Hepatocyte (in vitro differentiated cells): ENCODE measurements at regions not wholly inside any gene's neighbourhood (a gene's known extent, or its start where the extent isn't known, plus 50 kb on each side); places are given as distances from the start of the nearest gene placed in this dataset.

Source experiments
- DNase-seq: peaks from one replicate; pipeline ENCODE4 v3.0.0-alpha.2; 2016; ENCODE audit warnings: low spot score
- H2AFZ ChIP-seq: fragments of 200-600 bp; sonication (generic); 2 replicates; pipeline ENCODE4 v1.6.0; 2016; ENCODE audit warnings: antibody characterized with exemption, mild to moderate bottlenecking
- H3K27ac ChIP-seq: fragments of 200-600 bp; sonication (generic); 2 replicates; pipeline ENCODE4 v1.5.1; 2016; ENCODE audit warnings: mild to moderate bottlenecking
- H3K27me3 ChIP-seq: fragments of 200-600 bp; sonication (generic); 2 replicates; pipeline ENCODE4 v1.6.1; 2016
- H3K36me3 ChIP-seq: fragments of 200-600 bp; sonication (generic); replicated peaks from 2 replicates; pipeline ENCODE4 v1.5.1; 2016; ENCODE audit warnings: low read depth; ENCODE audit not compliant: insufficient read depth
- H3K4me1 ChIP-seq: fragments of 200-600 bp; sonication (generic); 2 replicates; pipeline ENCODE4 v1.5.1; 2016; ENCODE audit warnings: mild to moderate bottlenecking, moderate library complexity; ENCODE audit not compliant: insufficient read depth
- H3K4me2 ChIP-seq: fragments of 200-600 bp; sonication (generic); 2 replicates; pipeline ENCODE4 v1.6.0; 2016
- H3K4me3 ChIP-seq: fragments of 200-600 bp; sonication (generic); 2 replicates; pipeline ENCODE4 v1.5.1; 2016; ENCODE audit warnings: mild to moderate bottlenecking
- H3K79me2 ChIP-seq: fragments of 200-600 bp; sonication (generic); 2 replicates; pipeline ENCODE4 v1.6.0; 2017; ENCODE audit warnings: mild to moderate bottlenecking
- H3K9me2 ChIP-seq: fragments of 200-600 bp; sonication (generic); replicated peaks from 2 replicates; pipeline ENCODE4 v1.6.0; 2017; ENCODE audit warnings: mild to moderate bottlenecking; ENCODE audit not compliant: insufficient read depth
- H3K9me3 ChIP-seq: fragments of 200-600 bp; sonication (generic); 2 replicates; pipeline ENCODE4 v1.5.1; 2016; ENCODE audit warnings: low read depth, mild to moderate bottlenecking
- H4K20me1 ChIP-seq: fragments of 200-600 bp; sonication (generic); 2 replicates; pipeline ENCODE4 v1.6.0; 2016; ENCODE audit warnings: mild to moderate bottlenecking; ENCODE audit not compliant: insufficient read depth, poor library complexity, severe bottlenecking
- EZH2 ChIP-seq: fragments of 200-600 bp; sonication (generic); IDR thresholded peaks from 2 replicates; pipeline ENCODE4 v1.6.1; 2016; ENCODE audit warnings: antibody characterized with exemption, mild to moderate bottlenecking, borderline replicate concordance
- EZH2phosphoT487 ChIP-seq: fragments of 200-600 bp; sonication (generic); IDR thresholded peaks from one replicate; pipeline ENCODE4 v1.6.1; 2018; ENCODE audit warnings: antibody characterized with exemption, mild to moderate bottlenecking, low read depth, moderate library complexity; ENCODE audit not compliant: unreplicated experiment, severe bottlenecking
- WGBS: methylation state at CpG from one replicate; pipeline ENCODE4 v1.1.6; 2016; ENCODE audit warnings: low lambda C conversion rate; ENCODE audit errors: missing lambda C conversion rate; 5-methylcytosine and 5-hydroxymethylcytosine counted together
- TF ChIP-seq, protein P1 (sequence below): fragments of 200-600 bp; sonication (generic); IDR thresholded peaks from 2 replicates; pipeline ENCODE4 v1.5.1; 2016; ENCODE audit warnings: antibody characterized with exemption, mild to moderate bottlenecking; ENCODE audit not compliant: poor library complexity

DNA sequence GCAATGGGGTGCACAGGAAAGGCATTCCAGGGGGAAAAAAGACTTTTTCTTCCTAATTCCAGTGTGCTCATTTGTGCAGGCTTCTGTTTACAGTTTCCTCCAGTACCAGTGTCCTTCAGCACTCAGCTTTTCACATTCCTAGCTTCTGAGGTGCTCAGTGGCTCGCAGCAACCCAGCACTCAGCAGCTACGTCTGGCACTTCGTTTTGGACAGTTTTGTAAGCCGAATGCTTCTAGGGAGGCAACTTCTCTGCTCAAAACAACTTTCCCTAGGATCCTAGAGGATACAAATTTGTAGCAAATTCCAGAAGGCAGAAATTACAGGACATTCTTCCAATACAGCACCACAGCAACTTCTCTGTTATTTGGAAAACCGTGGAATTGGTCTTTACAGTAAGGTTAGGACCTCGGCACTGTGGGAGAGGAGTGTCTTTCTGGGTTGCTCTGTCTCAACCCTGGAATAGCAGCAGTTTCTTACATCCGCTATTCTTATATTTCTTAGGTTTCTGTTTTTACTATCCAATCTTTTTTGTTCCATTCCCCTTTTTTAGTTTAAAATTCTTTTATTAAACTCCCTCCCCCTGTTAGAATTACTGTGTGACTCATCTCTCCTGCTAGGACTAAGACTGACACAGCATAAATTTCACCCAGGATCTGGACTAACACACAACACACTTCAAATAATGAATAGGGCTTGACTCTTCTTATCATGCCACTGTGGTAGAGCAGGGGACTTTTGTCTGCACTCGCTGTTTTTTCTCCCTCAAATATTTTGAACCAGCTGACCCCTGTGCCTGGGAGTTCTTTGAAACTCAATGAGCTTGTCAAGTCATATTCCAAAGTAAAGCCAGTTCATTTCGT lies 1314.7 kb downstream of the FSTL5 start:
- DNase-seq, result peak; percentile 23
- 38% methylated on average over 9 of the region's 9 CpGs for WGBS

DNA sequence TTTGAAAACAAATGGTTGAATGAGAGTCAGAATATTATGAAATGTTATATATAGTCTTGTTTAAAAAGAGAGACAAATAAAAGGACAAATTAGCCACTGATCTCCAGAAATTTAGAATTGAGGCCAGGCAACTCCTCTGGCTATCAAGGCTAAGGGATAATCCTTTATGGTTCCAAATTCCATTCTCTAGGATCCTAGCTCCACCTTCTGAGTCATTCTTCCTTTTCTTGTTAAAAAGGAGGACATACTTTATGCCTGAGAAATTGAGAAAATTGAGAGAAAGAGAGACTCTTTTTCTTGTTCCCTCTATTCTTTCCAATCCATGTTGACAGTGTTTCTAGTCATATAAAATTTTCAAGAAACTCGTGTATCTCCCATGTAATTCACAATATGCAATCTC lies 1299.5 kb downstream of the FSTL5 start:
- Histone ChIP-seq H3K4me1 (no peaks in the 10 kb centered on the region), H3K4me3 (no peak overlapping the region), H3K27ac (no peak overlapping the region), H2AFZ (no peak overlapping the region), H4K20me1 (no peaks in the 10 kb centered on the region), H3K9me3 (no peaks in the 10 kb centered on the region), H3K79me2 (no peaks in the 10 kb centered on the region), H3K36me3 (no peaks in the 10 kb centered on the region), H3K4me2 (no peak overlapping the region), H3K27me3 (no peaks in the 10 kb centered on the region), H3K9me2 (no peaks in the 10 kb centered on the region)
- TF ChIP-seq EZH2, result no peak
- TF ChIP-seq, protein P1, sequence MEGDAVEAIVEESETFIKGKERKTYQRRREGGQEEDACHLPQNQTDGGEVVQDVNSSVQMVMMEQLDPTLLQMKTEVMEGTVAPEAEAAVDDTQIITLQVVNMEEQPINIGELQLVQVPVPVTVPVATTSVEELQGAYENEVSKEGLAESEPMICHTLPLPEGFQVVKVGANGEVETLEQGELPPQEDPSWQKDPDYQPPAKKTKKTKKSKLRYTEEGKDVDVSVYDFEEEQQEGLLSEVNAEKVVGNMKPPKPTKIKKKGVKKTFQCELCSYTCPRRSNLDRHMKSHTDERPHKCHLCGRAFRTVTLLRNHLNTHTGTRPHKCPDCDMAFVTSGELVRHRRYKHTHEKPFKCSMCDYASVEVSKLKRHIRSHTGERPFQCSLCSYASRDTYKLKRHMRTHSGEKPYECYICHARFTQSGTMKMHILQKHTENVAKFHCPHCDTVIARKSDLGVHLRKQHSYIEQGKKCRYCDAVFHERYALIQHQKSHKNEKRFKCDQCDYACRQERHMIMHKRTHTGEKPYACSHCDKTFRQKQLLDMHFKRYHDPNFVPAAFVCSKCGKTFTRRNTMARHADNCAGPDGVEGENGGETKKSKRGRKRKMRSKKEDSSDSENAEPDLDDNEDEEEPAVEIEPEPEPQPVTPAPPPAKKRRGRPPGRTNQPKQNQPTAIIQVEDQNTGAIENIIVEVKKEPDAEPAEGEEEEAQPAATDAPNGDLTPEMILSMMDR, result no peak
- WGBS, result 85% methylated on average over 1 of the region's 1 CpG
- no peak for DNase-seq

More for the DNA sequence above, 1314.7 kb downstream of the FSTL5 start:
- no peaks in the 10 kb centered on the region for H4K20me1 ChIP-seq
- no peak overlapping the region for H3K4me3 ChIP-seq
- H3K4me1 ChIP-seq, result peaks cover 5% of the 10 kb centered on the region
- peak overlapping the region; percentile 68 for H3K4me2 ChIP-seq
- no peaks in the 10 kb centered on the region for H3K79me2 ChIP-seq
- H2AFZ ChIP-seq, result peak overlapping the region; percentile 42
- no peaks in the 10 kb centered on the region for H3K9me2 ChIP-seq
- H3K36me3 ChIP-seq, result no peaks in the 10 kb centered on the region
- H3K9me3 ChIP-seq, result no peaks in the 10 kb centered on the region
- no peak for TF ChIP-seq EZH2phosphoT487
- TF ChIP-seq, protein P1, result no peak
- TF ChIP-seq EZH2, result no peak
- H3K27me3 ChIP-seq, result no peaks in the 10 kb centered on the region
- H3K27ac ChIP-seq, result peak overlapping the region; percentile 40

DNA sequence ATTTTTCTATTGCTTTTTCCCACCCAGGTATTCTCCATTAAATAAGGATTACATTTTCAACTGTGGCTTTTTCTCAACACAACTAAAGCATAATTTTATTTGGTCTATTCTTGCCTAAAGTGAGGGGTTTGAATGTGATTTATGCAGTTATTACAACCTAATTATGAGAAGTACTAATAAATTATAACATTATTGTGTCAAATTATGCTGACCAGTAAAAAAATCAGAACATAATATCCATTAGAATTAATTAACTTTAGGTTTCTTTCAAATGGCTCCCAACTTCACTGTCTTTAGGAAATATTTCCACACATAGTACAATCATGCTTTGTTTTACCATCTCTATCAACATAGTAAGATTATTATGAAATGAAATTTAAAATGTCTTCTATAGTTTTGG lies 1293.9 kb downstream of the FSTL5 start:
- H3K9me2 ChIP-seq, result no peaks in the 10 kb centered on the region
- no peaks in the 10 kb centered on the region for H4K20me1 ChIP-seq
- H3K9me3 ChIP-seq, result no peaks in the 10 kb centered on the region
- no peaks in the 10 kb centered on the region for H3K27me3 ChIP-seq
- TF ChIP-seq EZH2phosphoT487 (no peak), EZH2 (no peak)
- TF ChIP-seq, protein P1, result no peak
- H3K36me3 ChIP-seq, result no peaks in the 10 kb centered on the region
- no peak overlapping the region for H3K27ac ChIP-seq
- H3K4me1 ChIP-seq, result no peaks in the 10 kb centered on the region
- H3K79me2 ChIP-seq, result no peaks in the 10 kb centered on the region
- no peak overlapping the region for H3K4me3 ChIP-seq
- no peak overlapping the region for H3K4me2 ChIP-seq
- DNase-seq, result no peak
- H2AFZ ChIP-seq, result no peak overlapping the region

DNA sequence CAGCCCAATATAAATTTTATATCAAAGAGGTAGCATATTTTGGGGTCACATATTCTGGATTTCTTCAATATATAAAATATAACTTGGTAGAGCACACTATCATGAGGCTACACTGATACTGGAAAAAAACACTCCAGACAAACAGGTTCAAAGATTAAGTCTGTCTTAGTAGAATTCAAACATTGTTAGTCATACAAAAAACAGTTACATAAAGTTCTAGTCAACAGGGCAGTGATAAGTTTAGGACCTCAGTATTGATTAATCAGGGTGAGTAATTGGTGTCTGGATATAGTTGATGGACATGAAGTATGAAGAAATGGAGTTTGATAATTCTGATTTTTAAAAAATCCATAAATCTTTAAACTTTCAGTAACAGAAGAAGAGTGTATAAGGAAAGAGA lies 1291.3 kb downstream of the FSTL5 start:
- H3K27me3 ChIP-seq, result no peaks in the 10 kb centered on the region
- TF ChIP-seq, protein P1, result no peak
- TF ChIP-seq EZH2 (no peak), EZH2phosphoT487 (no peak)
- no peaks in the 10 kb centered on the region for H4K20me1 ChIP-seq
- no peaks in the 10 kb centered on the region for H3K9me2 ChIP-seq
- H3K4me3 ChIP-seq, result no peak overlapping the region
- H3K36me3 ChIP-seq, result no peaks in the 10 kb centered on the region
- DNase-seq, result no peak
- no peaks in the 10 kb centered on the region for H3K4me1 ChIP-seq
- H3K27ac ChIP-seq, result no peak overlapping the region
- no peak overlapping the region for H3K4me2 ChIP-seq
- no peaks in the 10 kb centered on the region for H3K9me3 ChIP-seq
- no peaks in the 10 kb centered on the region for H3K79me2 ChIP-seq
- H2AFZ ChIP-seq, result no peak overlapping the region
